ENCODE measurements at regions not wholly inside any gene's neighbourhood (a gene's known extent, or its start where the extent isn't known, plus 50 kb on each side); places are given as distances from the start of the nearest gene placed in this dataset.

DNA sequence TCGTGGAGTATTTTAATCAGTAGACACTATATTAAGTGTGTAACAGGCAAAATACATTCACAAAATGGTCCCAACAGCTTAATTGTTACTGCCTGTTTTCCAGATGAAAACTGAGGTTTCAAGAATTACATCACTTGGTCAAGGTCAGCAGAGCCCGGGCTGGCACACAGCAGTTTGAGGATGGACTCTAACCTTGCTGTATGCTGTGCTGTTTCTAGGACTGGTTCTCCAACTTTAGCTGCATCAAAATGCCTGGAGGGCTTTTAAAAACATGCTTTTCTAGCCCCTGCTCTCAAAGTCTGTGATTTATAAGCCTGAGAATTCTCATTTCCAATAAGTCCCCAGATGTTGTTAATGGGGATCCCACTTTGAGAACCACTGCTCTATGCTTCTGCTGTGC, 247.1 kb upstream of the FZD8 start:
- TF ChIP-seq CTCF (conservative IDR thresholded peaks at IDR 0.05) = no peak
- no peak for TF ChIP-seq ZFX (IDR thresholded peaks at IDR 0.05)

Data from C4-2B (cell line).